ENCODE measurements at regions not wholly inside any gene's neighbourhood (a gene's known extent, or its start where the extent isn't known, plus 50 kb on each side); places are given as distances from the start of the nearest gene placed in this dataset.
"Not testable (repeated sequence)": the region's sequence is repeated elsewhere in the genome, so short reads cannot be mapped to it uniquely, and the experiment has no call there.

DNA sequence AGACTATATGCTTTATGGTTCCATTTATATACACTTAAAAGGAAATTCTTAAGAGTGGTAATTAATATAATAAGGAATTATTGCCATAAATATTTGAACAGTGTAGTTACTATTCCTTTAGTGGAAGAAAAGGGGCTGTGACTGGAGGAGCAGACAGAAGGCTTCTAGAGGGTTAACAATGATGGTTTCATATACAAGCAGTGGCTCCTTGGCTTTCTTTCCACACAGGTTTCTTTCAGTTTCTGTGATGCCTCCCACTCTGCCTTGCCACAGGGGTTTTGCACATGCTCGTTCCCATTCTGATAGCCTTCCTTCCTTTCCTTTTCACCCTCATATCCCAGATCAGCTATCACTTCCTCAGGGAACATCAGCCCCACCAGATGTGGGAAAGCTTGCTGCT lies 108.8 kb upstream of the LYSMD4 start:
- H3K4me3 Mint-ChIP-seq (ENCODE audit: unreplicated experiment), result no peak overlapping the region

DNA sequence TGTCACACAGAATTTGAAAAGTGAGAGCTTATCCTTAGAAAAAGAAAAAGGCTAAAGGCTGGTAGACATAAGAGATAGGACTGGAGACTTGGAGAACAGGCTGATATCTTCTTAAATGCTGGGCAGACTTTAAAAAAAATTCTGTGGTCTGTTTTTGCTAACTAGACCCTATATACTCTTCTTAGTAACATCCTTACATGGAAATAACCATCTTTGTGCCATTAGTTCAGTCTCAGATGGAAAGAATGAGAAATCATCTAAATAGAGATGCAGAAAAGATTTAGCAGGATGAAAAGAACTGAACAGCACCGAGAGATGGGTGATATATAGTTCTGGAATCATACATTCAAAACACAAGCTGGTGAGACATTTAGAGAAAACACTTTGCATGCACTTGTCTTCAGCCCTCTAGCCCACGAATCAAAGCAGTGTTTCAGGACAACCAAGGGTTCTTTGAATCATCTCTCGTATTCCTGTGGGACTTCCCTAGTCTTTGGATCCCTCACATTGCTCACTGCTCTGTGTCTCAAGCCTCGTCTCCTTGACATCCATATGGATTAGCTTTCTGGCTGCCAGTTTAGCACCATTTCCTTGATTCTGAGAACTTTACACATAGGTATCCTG lies 93.0 kb upstream of the LYSMD4 start:
- peaks cover 10% of the 10 kb centered on the region for H3K36me3 Mint-ChIP-seq (ENCODE audit: low read depth)
- H3K4me3 Mint-ChIP-seq (ENCODE audit: unreplicated experiment), result no peak overlapping the region
- H3K4me1 Mint-ChIP-seq (ENCODE audit: low read depth), result no peaks in the 10 kb centered on the region
- TF ChIP-seq, protein P1, sequence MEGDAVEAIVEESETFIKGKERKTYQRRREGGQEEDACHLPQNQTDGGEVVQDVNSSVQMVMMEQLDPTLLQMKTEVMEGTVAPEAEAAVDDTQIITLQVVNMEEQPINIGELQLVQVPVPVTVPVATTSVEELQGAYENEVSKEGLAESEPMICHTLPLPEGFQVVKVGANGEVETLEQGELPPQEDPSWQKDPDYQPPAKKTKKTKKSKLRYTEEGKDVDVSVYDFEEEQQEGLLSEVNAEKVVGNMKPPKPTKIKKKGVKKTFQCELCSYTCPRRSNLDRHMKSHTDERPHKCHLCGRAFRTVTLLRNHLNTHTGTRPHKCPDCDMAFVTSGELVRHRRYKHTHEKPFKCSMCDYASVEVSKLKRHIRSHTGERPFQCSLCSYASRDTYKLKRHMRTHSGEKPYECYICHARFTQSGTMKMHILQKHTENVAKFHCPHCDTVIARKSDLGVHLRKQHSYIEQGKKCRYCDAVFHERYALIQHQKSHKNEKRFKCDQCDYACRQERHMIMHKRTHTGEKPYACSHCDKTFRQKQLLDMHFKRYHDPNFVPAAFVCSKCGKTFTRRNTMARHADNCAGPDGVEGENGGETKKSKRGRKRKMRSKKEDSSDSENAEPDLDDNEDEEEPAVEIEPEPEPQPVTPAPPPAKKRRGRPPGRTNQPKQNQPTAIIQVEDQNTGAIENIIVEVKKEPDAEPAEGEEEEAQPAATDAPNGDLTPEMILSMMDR (IDR thresholded peaks at IDR 0.05), result no peak
- no peaks in the 10 kb centered on the region for H3K27me3 Mint-ChIP-seq (ENCODE audit: low read depth)
- H3K9me3 Mint-ChIP-seq (ENCODE audit: low read depth), result peaks cover 10% of the 10 kb centered on the region
- H3K27ac Mint-ChIP-seq (ENCODE audit: unreplicated experiment), result no peak overlapping the region
- no peak for DNase-seq (ENCODE audit: low spot score)

More for the DNA sequence above, 108.8 kb upstream of the LYSMD4 start:
- no peaks in the 10 kb centered on the region for H3K27me3 Mint-ChIP-seq (ENCODE audit: low read depth)
- DNase-seq (ENCODE audit: low spot score), result no peak
- H3K27ac Mint-ChIP-seq (ENCODE audit: unreplicated experiment), result no peak overlapping the region
- H3K9me3 Mint-ChIP-seq (ENCODE audit: low read depth), result no peaks in the 10 kb centered on the region
- peaks cover 9% of the 10 kb centered on the region for H3K36me3 Mint-ChIP-seq (ENCODE audit: low read depth)
- peaks cover 14% of the 10 kb centered on the region for H3K4me1 Mint-ChIP-seq (ENCODE audit: low read depth)
- TF ChIP-seq, protein P1 (IDR thresholded peaks at IDR 0.05), result no peak

DNA sequence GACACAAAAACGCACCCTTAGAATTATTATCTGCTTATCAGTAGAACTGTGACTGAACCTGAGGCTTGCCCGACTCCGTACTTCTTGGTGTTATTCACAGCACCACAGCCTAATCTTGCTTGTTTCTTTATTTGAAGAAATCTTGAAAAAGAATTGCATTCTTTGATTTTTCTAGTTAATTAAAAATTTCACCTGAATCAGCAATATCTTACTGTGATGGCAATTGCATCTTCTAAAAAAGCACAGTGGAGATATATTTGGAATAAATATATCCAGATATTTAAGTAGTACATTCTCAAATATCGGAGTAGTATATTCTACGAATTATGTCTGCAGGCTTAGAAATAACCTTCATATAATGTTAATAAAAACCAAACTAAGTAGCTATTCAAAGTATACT lies 90.1 kb upstream of the LYSMD4 start:
- H3K9me3 Mint-ChIP-seq (ENCODE audit: low read depth), result peaks cover 7% of the 10 kb centered on the region
- no peak overlapping the region for H3K27ac Mint-ChIP-seq (ENCODE audit: unreplicated experiment)
- no peaks in the 10 kb centered on the region for H3K27me3 Mint-ChIP-seq (ENCODE audit: low read depth)
- peaks cover 8% of the 10 kb centered on the region for H3K36me3 Mint-ChIP-seq (ENCODE audit: low read depth)
- no peak overlapping the region for H3K4me3 Mint-ChIP-seq (ENCODE audit: unreplicated experiment)
- H3K4me1 Mint-ChIP-seq (ENCODE audit: low read depth), result no peaks in the 10 kb centered on the region
- TF ChIP-seq, protein P1 (IDR thresholded peaks at IDR 0.05), result no peak
- DNase-seq (ENCODE audit: low spot score), result no peak

DNA sequence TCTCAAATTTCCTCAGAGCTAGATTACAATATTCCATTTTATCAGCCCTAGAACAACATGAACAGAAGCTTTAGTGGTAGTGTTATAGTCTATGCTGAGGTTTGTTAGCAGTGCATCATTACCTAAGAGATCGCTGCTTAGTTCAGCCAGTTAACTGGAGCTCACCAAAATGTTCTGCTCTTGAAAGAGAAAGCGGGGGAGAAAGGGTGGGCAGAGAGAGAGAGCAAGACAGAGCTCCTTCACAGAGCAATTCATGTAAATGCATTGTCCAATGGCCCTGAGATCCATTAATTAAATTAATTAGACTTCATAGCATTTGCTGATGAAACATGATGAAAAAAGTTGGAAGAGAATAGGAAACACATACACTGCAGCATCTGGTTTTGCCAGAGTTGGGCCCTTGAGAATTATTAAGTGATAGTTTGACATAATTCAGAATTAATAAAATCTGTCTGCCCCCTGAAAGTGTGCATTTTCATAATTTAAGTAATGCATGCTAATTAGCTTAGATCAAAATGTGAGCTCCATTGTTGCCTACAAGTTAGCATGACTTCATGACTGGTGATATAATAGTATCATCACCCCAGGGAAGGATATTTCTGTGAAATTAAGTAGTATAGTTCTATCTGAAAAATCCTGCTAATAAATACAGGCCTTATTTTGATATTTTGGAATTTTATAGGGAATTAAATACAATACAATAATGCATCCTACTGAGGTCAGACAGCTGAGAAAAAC lies 86.9 kb upstream of the LYSMD4 start:
- TF ChIP-seq, protein P1 (IDR thresholded peaks at IDR 0.05), result no peak
- Mint-ChIP-seq H3K27me3 (ENCODE audit: low read depth) (no peaks in the 10 kb centered on the region), H3K27ac (ENCODE audit: unreplicated experiment) (no peak overlapping the region), H3K36me3 (ENCODE audit: low read depth) (peaks cover 12% of the 10 kb centered on the region), H3K9me3 (ENCODE audit: low read depth) (peaks cover 3% of the 10 kb centered on the region), H3K4me3 (ENCODE audit: unreplicated experiment) (no peak overlapping the region), H3K4me1 (ENCODE audit: low read depth) (no peaks in the 10 kb centered on the region)
- no peak for DNase-seq (ENCODE audit: low spot score)

DNA sequence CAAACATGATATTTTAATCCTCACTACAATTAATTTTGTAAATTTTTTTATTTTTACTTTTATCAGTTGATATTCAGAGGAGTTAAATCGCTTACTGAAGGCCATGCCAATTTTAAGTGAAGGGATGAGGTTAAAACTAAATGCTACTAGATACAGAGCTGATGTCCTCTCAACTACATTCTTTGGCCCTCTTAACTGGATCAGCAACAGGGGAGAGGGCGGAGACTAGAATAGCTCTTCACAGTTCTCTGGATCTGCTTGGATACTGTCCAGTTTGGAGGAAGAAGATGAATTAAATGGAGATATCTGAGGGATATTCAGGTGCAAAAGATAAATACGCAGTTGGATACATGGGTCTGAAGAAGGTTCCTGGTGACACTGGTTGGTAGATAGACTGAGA lies 85.6 kb upstream of the LYSMD4 start:
- no peak for DNase-seq (ENCODE audit: low spot score)
- Mint-ChIP-seq H3K27ac (ENCODE audit: unreplicated experiment) (no peak overlapping the region), H3K36me3 (ENCODE audit: low read depth) (peaks cover 13% of the 10 kb centered on the region), H3K4me1 (ENCODE audit: low read depth) (no peaks in the 10 kb centered on the region), H3K27me3 (ENCODE audit: low read depth) (no peaks in the 10 kb centered on the region), H3K4me3 (ENCODE audit: unreplicated experiment) (no peak overlapping the region), H3K9me3 (ENCODE audit: low read depth) (no peaks in the 10 kb centered on the region)
- TF ChIP-seq, protein P1 (IDR thresholded peaks at IDR 0.05), result no peak

DNA sequence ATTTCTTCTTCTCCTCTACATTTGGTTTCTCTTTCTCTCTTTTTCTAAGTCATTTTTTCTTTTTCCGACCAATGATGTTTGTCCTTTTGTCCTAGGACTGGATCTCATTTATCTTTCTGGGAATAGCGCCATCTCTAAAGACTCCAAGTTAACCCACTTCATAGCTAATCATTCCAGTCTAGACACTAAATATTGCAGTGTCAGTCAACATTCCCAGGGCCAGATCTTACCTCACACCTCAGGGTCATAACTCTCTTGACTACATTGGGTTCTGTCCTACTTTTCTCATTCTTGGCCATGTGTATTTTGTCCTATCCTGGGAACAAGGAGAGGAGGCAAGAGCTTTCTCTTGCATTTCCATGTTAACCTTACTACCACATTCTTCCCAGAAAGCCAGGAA lies 83.6 kb upstream of the LYSMD4 start:
- H3K4me1 Mint-ChIP-seq (ENCODE audit: low read depth); DNase-seq (ENCODE audit: low spot score); H3K4me3 Mint-ChIP-seq (ENCODE audit: unreplicated experiment); H3K27me3 Mint-ChIP-seq (ENCODE audit: low read depth); H3K9me3 Mint-ChIP-seq (ENCODE audit: low read depth); H3K27ac Mint-ChIP-seq (ENCODE audit: unreplicated experiment): not testable (repeated sequence)
- H3K36me3 Mint-ChIP-seq (ENCODE audit: low read depth), result peaks cover 14% of the 10 kb centered on the region

DNA sequence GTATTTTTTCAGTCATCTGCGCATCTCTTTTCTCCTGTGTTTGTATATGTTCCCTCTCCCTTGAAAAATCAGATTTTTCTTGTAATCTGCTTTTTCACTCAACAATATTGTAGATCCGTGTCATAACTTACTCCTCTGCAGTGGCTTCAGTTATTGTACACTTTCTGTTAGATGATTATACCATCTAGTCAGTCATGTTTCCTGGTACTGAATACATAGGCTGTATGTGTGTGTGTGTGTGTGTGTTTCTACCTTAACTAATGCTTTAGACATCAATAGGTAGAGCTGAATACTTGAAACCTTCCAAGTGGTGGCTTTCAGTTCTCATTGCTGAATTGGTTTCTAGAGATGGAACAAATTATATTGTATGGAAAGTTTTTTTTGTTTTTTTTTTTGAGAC lies 77.4 kb upstream of the LYSMD4 start:
- not testable (repeated sequence) for H3K27ac Mint-ChIP-seq (ENCODE audit: unreplicated experiment); H3K4me3 Mint-ChIP-seq (ENCODE audit: unreplicated experiment); H3K36me3 Mint-ChIP-seq (ENCODE audit: low read depth); H3K9me3 Mint-ChIP-seq (ENCODE audit: low read depth); DNase-seq (ENCODE audit: low spot score); H3K27me3 Mint-ChIP-seq (ENCODE audit: low read depth)
- H3K4me1 Mint-ChIP-seq (ENCODE audit: low read depth), result peaks cover 14% of the 10 kb centered on the region

DNA sequence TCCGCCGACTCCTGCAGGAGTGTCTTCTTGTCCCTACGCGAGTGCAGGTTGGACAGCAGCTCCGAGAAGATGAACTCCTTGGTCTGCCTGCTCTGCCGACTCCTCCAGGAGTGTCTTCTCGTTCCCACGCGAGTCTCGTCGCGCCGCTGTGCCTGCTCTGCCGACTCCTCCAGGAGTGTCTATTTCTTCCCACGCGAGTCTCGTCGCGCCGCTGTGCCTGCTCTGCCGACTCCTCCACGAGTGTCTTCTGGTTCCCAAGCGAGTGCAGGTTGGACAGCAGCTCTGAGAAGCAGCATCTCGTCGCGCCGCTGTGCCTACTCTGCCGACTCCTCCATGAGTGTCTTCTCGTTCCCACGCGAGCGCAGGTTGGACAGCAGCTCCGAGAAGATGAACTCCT lies 66.6 kb upstream of the LYSMD4 start:
- H3K36me3 Mint-ChIP-seq (ENCODE audit: low read depth); H3K27ac Mint-ChIP-seq (ENCODE audit: unreplicated experiment); H3K4me1 Mint-ChIP-seq (ENCODE audit: low read depth); H3K27me3 Mint-ChIP-seq (ENCODE audit: low read depth); H3K4me3 Mint-ChIP-seq (ENCODE audit: unreplicated experiment); DNase-seq (ENCODE audit: low spot score); H3K9me3 Mint-ChIP-seq (ENCODE audit: low read depth): not testable (repeated sequence)
